ENCODE measurements at regions not wholly inside any gene's neighbourhood (a gene's known extent, or its start where the extent isn't known, plus 50 kb on each side); places are given as distances from the start of the nearest gene placed in this dataset.

DNA sequence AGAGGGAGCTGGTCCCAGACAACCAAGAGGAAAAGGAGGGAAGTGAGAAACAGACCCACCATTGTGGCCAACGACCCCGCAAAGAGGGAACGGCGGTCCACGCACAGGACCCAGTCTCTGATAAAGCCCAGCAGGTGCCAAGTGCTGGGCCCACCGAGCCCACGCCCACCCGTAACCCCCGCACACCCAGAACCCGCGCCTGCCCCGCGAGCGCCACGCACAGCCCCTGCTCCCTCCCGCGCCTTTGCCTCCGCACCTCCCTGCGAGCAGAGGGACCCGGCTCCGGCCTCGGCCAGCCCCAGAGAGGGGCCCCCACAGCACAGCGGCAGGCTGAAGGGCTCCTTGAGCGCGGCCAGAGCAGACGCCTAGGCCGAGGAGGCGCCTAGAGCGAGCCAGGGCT, 1192.2 kb downstream of the PCDH17 start:
- no peaks in the 10 kb centered on the region for H3K9me3 ChIP-seq (ENCODE audit: control insufficient read depth, low read length, poor library complexity, severe bottlenecking)
- Mint-ChIP-seq H3K4me3 (no peak overlapping the region), H3K4me1 (no peaks in the 10 kb centered on the region), H3K27ac (no peak overlapping the region), H3K36me3 (ENCODE audit: low read depth) (no peaks in the 10 kb centered on the region), H3K27me3 (no peaks in the 10 kb centered on the region)
- DNase-seq (no peak), ATAC-seq (no peak)

DNA sequence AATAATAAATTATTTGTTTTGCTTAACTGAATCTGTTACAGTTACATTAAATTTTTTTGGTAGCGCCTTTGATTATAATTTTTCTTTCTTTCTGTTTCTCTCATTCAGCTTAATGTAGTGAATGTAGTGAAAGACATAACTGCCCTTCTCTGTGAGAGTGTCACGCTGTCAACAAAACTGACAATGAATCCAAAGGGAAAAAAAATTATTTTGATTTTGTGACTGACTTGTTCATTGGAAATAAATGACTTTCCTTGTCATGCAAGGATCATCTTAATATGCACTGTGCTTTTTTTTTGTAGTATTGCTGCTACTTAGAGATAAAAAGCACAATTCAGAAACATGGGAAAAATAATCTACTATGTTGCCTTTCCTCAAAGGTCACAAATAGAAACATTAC, 1196.4 kb downstream of the PCDH17 start:
- no peak overlapping the region for H3K4me3 Mint-ChIP-seq
- no peaks in the 10 kb centered on the region for H3K4me1 Mint-ChIP-seq
- no peaks in the 10 kb centered on the region for H3K27me3 Mint-ChIP-seq
- H3K27ac Mint-ChIP-seq = no peak overlapping the region
- H3K9me3 ChIP-seq (ENCODE audit: control insufficient read depth, low read length, poor library complexity, severe bottlenecking) = no peaks in the 10 kb centered on the region
- DNase-seq = no peak
- H3K36me3 Mint-ChIP-seq (ENCODE audit: low read depth) = no peaks in the 10 kb centered on the region
- no peak for ATAC-seq

DNA sequence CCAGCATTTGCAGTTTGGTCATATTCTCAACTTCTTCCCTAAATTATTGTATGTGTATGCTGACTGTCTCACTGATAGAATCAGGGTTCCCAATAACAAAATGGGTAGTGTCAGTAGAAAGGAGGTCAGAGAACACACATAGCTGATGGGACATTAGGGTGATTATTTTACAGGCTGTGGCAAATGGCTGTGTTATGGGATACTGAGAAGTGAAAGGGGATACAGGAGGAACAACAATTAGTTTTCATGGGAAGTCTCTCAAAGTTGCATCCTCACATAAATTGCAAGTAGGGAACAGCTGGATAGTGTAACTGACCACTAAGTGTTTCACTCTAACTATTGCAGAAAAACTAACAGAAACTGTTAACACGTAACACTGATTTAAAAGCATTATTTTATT, 1199.3 kb downstream of the PCDH17 start:
- Mint-ChIP-seq H3K4me3 (no peak overlapping the region), H3K27ac (no peak overlapping the region), H3K4me1 (no peaks in the 10 kb centered on the region), H3K36me3 (ENCODE audit: low read depth) (no peaks in the 10 kb centered on the region), H3K27me3 (no peaks in the 10 kb centered on the region)
- DNase-seq (no peak), ATAC-seq (no peak)
- no peaks in the 10 kb centered on the region for H3K9me3 ChIP-seq (ENCODE audit: control insufficient read depth, low read length, poor library complexity, severe bottlenecking)

DNA sequence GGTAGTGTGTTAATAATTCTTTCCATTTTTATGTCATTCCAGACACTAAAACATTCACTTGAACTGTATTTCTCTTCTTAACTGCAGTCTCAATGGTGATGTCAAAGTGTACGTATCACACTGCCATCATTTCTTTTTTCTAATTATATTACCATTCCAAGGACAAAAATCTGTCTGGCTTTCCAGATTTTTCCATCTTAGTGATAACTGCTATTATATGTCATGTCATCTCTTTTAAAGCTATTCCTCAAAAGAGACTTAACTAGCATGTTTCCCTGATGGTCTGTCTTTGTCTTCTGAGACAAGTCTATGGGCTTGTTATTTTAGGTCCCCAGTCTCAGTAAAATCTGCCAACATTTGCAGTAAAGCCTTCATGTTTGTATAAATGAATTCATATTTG, 1207.1 kb downstream of the PCDH17 start:
- H3K4me3 Mint-ChIP-seq = no peak overlapping the region
- DNase-seq = no peak
- no peaks in the 10 kb centered on the region for H3K27me3 Mint-ChIP-seq
- ATAC-seq = no peak
- peaks cover 2% of the 10 kb centered on the region for H3K9me3 ChIP-seq (ENCODE audit: control insufficient read depth, low read length, poor library complexity, severe bottlenecking)
- no peaks in the 10 kb centered on the region for H3K36me3 Mint-ChIP-seq (ENCODE audit: low read depth)
- H3K27ac Mint-ChIP-seq = no peak overlapping the region
- no peaks in the 10 kb centered on the region for H3K4me1 Mint-ChIP-seq

- no peak overlapping the region for H3K27ac Mint-ChIP-seq
- no peaks in the 10 kb centered on the region for H3K27me3 Mint-ChIP-seq
- no peak overlapping the region for H3K4me3 Mint-ChIP-seq
- DNase-seq = no peak
- ATAC-seq = no peak
- peaks cover 2% of the 10 kb centered on the region for H3K9me3 ChIP-seq (ENCODE audit: control insufficient read depth, low read length, poor library complexity, severe bottlenecking)
- H3K4me1 Mint-ChIP-seq = no peaks in the 10 kb centered on the region
- no peaks in the 10 kb centered on the region for H3K36me3 Mint-ChIP-seq (ENCODE audit: low read depth)
Observed at GRCh38 chr13:58843071-58843470, 1211.5 kb downstream of the PCDH17 start.

- ATAC-seq (no peak), DNase-seq (no peak)
- Mint-ChIP-seq H3K36me3 (ENCODE audit: low read depth) (no peaks in the 10 kb centered on the region), H3K4me1 (no peaks in the 10 kb centered on the region), H3K27me3 (no peaks in the 10 kb centered on the region), H3K4me3 (no peak overlapping the region), H3K27ac (no peak overlapping the region)
- peaks cover 2% of the 10 kb centered on the region for H3K9me3 ChIP-seq (ENCODE audit: control insufficient read depth, low read length, poor library complexity, severe bottlenecking)
Observed at GRCh38 chr13:58843567-58843966, 1212.0 kb downstream of the PCDH17 start.

DNA sequence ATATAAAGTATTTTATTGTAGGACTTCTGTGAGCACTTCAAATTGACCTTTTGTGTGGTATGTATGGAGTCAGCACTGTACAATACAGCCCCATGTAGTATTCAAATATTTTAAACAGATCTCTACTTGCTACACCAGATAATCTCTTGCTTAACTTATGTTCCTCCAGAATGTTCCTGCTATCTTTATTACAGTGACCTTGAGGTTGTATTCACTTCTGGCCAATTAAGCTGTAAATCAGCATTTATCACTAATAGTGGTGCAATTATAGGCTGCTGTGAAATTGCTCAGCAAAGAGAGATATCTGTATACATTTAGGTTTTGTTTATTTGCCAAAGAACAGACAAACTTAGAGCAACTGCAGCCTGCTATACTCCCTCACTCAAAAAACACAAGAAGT, 1218.6 kb downstream of the PCDH17 start:
- H3K9me3 ChIP-seq (ENCODE audit: control insufficient read depth, low read length, poor library complexity, severe bottlenecking) = no peaks in the 10 kb centered on the region
- no peak overlapping the region for H3K4me3 Mint-ChIP-seq
- DNase-seq (no peak), ATAC-seq (no peak)
- no peak overlapping the region for H3K27ac Mint-ChIP-seq
- H3K4me1 Mint-ChIP-seq = no peaks in the 10 kb centered on the region
- H3K36me3 Mint-ChIP-seq (ENCODE audit: low read depth) = no peaks in the 10 kb centered on the region
- no peaks in the 10 kb centered on the region for H3K27me3 Mint-ChIP-seq

GRCh38 chr13:58852076-58852475, 1220.5 kb downstream of the PCDH17 start:
- Mint-ChIP-seq H3K27me3 (no peaks in the 10 kb centered on the region), H3K4me1 (no peaks in the 10 kb centered on the region), H3K4me3 (no peak overlapping the region), H3K36me3 (ENCODE audit: low read depth) (no peaks in the 10 kb centered on the region), H3K27ac (no peak overlapping the region)
- no peaks in the 10 kb centered on the region for H3K9me3 ChIP-seq (ENCODE audit: control insufficient read depth, low read length, poor library complexity, severe bottlenecking)
- DNase-seq (no peak), ATAC-seq (no peak)

GRCh38 chr13:58855283-58855682, 1223.7 kb downstream of the PCDH17 start:
- ATAC-seq (no peak), DNase-seq (no peak)
- Mint-ChIP-seq H3K4me1 (no peaks in the 10 kb centered on the region), H3K27ac (no peak overlapping the region), H3K4me3 (no peak overlapping the region), H3K36me3 (ENCODE audit: low read depth) (no peaks in the 10 kb centered on the region), H3K27me3 (no peaks in the 10 kb centered on the region)
- H3K9me3 ChIP-seq (ENCODE audit: control insufficient read depth, low read length, poor library complexity, severe bottlenecking) = no peaks in the 10 kb centered on the region

DNA sequence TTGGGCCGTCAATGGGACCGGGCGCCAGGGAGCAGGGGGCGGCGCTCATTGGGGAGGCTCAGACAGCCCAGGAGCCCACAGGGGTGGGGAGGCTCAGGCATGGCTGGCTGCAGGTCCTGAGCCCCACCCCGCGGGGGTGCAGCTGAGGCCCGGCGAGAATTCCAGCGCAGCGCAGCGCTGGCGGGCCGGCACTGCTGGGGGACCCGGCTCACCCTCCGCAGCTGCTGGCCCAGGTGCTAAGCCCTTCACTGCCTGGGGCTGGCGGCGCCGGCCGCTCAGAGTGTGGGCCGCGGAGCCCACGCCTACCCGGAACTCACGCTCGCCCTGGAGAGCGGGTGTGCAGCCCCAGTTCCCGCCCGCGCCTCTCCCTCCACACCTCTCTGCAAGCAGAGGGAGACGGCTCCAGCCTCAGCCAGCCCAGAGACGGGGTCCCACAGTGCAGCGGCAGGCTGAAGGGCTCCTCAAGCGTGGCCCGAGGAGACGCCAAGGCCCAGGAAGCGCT, 1227.4 kb downstream of the PCDH17 start:
- H3K9me3 ChIP-seq (ENCODE audit: control insufficient read depth, low read length, poor library complexity, severe bottlenecking) = no peaks in the 10 kb centered on the region
- Mint-ChIP-seq H3K27ac (no peak overlapping the region), H3K36me3 (ENCODE audit: low read depth) (no peaks in the 10 kb centered on the region), H3K4me1 (no peaks in the 10 kb centered on the region), H3K4me3 (no peak overlapping the region), H3K27me3 (no peaks in the 10 kb centered on the region)
- no peak for ATAC-seq
- DNase-seq = no peak

GRCh38 chr13:58865286-58865685, 1233.7 kb downstream of the PCDH17 start:
- no peak for ATAC-seq
- no peaks in the 10 kb centered on the region for H3K4me1 Mint-ChIP-seq

GRCh38 chr13:58869566-58869965, 1238.0 kb downstream of the PCDH17 start:
- DNase-seq (no peak), ATAC-seq (no peak)
- Mint-ChIP-seq H3K4me1 (no peaks in the 10 kb centered on the region), H3K27me3 (no peaks in the 10 kb centered on the region), H3K27ac (no peak overlapping the region), H3K36me3 (ENCODE audit: low read depth) (no peaks in the 10 kb centered on the region), H3K4me3 (no peak overlapping the region)
- no peaks in the 10 kb centered on the region for H3K9me3 ChIP-seq (ENCODE audit: control insufficient read depth, low read length, poor library complexity, severe bottlenecking)

More at GRCh38 chr13:58865286-58865685, 1233.7 kb downstream of the PCDH17 start:
- Mint-ChIP-seq H3K36me3 (ENCODE audit: low read depth) (no peaks in the 10 kb centered on the region), H3K27me3 (no peaks in the 10 kb centered on the region), H3K27ac (no peak overlapping the region), H3K4me3 (no peak overlapping the region)
- DNase-seq = no peak
- no peaks in the 10 kb centered on the region for H3K9me3 ChIP-seq (ENCODE audit: control insufficient read depth, low read length, poor library complexity, severe bottlenecking)

GRCh38 chr13:58876473-58876872, 1244.9 kb downstream of the PCDH17 start:
- Mint-ChIP-seq H3K27me3 (no peaks in the 10 kb centered on the region), H3K4me3 (no peak overlapping the region), H3K4me1 (no peaks in the 10 kb centered on the region), H3K36me3 (ENCODE audit: low read depth) (no peaks in the 10 kb centered on the region), H3K27ac (no peak overlapping the region)
- no peak for ATAC-seq
- no peaks in the 10 kb centered on the region for H3K9me3 ChIP-seq (ENCODE audit: control insufficient read depth, low read length, poor library complexity, severe bottlenecking)
- no peak for DNase-seq

- Mint-ChIP-seq H3K4me1 (no peaks in the 10 kb centered on the region), H3K36me3 (ENCODE audit: low read depth) (no peaks in the 10 kb centered on the region), H3K27me3 (no peaks in the 10 kb centered on the region), H3K4me3 (no peak overlapping the region), H3K27ac (no peak overlapping the region)
- ATAC-seq (no peak), DNase-seq (no peak)
- no peaks in the 10 kb centered on the region for H3K9me3 ChIP-seq (ENCODE audit: control insufficient read depth, low read length, poor library complexity, severe bottlenecking)
Observed at GRCh38 chr13:58879114-58879513, 1247.6 kb downstream of the PCDH17 start.

GRCh38 chr13:58882516-58882915, 1251.0 kb downstream of the PCDH17 start:
- no peaks in the 10 kb centered on the region for H3K27me3 Mint-ChIP-seq
- no peaks in the 10 kb centered on the region for H3K4me1 Mint-ChIP-seq
- H3K36me3 Mint-ChIP-seq (ENCODE audit: low read depth) = no peaks in the 10 kb centered on the region
- no peak overlapping the region for H3K27ac Mint-ChIP-seq
- DNase-seq (no peak), ATAC-seq (no peak)
- H3K9me3 ChIP-seq (ENCODE audit: control insufficient read depth, low read length, poor library complexity, severe bottlenecking) = no peaks in the 10 kb centered on the region
- H3K4me3 Mint-ChIP-seq = no peak overlapping the region

Measured in T-helper 17 cell (primary cell).